ENCODE measurements at regions not wholly inside any gene's neighbourhood (a gene's known extent, or its start where the extent isn't known, plus 50 kb on each side); places are given as distances from the start of the nearest gene placed in this dataset.

DNA sequence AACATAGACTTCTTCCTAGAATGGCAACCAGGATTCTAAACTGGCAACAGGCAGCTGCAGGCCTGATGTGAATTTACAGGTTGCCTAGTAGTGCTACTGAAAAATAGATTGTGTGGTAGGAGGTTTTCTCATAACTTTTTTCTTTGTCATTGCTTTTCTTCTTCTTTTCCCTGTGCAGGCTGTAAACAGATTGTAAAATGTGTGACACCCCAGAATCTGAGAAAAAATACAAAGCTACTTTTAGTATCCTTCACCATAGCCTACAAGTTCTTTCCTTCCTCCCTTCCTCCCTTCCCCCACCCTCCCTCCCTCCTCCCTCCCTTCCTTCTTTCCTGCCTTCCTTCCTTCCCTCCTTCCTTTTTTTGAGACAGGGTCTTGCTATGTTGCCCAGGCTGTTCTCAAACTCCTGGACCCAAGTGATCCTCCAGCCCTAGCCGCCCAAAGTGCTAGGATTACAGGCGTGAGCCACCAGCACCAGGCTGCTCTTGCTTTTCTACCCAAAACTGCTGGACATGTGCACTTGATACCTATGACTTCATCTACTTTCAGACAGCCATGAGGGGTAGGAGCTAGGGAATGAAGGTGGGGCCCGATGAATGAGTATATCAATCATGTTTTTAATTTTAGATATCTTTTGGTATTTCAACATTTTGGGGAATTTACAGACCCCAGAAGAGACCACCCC is 114.2 kb upstream of the EEA1 start:
- no peak for DNase-seq (ENCODE audit: low read depth in 2 of 2)

GRCh38 chr12:93043877-93044209 is 114.7 kb upstream of the EEA1 start:
- DNase-seq (ENCODE audit: low read depth in 2 of 2): no peak

- no peak for DNase-seq (ENCODE audit: low read depth in 2 of 2)
These were observed 118.0 kb upstream of the EEA1 start for GRCh38 chr12:93047118-93047517.

DNA sequence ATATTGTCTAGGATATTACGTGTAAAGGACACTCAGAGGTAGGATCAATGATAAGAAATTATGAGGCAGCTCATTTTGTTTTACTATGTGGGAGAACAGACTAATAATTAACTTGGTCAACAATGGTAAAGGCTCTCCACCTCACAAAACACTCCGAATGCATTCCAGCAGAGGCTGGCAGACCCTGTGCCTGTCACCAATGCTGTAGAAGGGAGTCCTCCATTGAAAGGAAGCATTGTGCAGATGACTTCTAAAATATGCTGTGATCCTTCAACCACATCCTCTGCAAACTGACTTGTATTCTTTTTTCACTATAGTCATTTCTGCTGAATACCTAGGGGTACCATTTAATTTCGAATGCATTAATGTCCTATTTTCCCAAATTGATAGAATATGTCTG is 119.6 kb upstream of the EEA1 start:
- DNase-seq (ENCODE audit: low read depth in 2 of 2): no peak

GRCh38 chr12:93050026-93050747 is 121.1 kb upstream of the EEA1 start:
- DNase-seq (ENCODE audit: low read depth in 2 of 2): no peak

GRCh38 chr12:93050748-93051081 is 121.6 kb upstream of the EEA1 start:
- no peak for DNase-seq (ENCODE audit: low read depth in 2 of 2)

DNA sequence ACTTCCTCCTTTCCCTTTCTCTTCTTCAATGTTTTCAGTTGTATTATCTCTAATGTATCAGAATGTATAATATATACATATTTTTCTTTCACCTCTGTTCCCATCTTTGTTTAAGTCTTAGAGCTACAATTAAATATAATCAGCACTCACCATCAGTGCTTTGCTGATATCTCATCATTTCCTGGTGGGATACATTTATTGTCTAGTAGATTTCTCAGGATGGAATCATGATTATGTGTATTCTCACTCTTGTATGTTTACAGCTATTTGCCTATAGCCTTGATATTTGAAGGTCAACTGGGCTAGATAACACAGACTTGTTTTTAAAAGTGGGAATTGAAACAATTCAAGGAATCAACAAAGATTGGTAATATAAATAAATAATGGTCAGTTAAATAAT is 124.9 kb upstream of the EEA1 start:
- DNase-seq (ENCODE audit: low read depth in 2 of 2): no peak

- no peak for DNase-seq (ENCODE audit: low read depth in 2 of 2)
These were observed 126.1 kb upstream of the EEA1 start for GRCh38 chr12:93055221-93055620.

DNA sequence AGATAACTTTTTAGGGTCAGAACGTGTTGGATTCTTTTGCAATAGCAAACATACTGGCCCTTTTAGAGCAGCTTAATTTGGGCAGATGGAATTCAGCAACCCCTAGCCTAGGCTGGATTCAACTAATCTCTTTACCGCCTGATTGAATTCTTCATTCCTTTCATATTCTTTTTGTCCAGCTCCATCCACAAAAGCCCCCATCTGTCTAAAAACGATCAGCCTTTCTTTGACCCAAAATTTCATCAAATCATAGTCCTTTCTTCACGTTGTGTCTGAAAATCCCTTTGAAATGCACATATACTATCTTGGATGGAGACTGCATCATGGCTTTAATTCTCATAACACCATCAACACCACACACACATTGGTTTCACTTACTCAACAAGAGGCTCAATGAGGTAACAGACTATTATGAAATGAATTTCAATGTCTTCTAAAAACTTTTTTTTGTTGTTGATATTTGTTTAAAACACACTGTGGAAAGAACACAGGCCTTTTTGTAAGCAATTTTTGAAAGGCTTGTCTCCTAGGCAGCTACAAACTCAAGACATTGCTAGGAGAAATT is 128.0 kb upstream of the EEA1 start:
- DNase-seq (ENCODE audit: low read depth in 2 of 2): no peak

GRCh38 chr12:93058280-93058679 is 129.2 kb upstream of the EEA1 start:
- DNase-seq (ENCODE audit: low read depth in 2 of 2): no peak

- DNase-seq (ENCODE audit: low read depth in 2 of 2): no peak
These were observed 130.2 kb upstream of the EEA1 start for GRCh38 chr12:93059288-93059687.

DNA sequence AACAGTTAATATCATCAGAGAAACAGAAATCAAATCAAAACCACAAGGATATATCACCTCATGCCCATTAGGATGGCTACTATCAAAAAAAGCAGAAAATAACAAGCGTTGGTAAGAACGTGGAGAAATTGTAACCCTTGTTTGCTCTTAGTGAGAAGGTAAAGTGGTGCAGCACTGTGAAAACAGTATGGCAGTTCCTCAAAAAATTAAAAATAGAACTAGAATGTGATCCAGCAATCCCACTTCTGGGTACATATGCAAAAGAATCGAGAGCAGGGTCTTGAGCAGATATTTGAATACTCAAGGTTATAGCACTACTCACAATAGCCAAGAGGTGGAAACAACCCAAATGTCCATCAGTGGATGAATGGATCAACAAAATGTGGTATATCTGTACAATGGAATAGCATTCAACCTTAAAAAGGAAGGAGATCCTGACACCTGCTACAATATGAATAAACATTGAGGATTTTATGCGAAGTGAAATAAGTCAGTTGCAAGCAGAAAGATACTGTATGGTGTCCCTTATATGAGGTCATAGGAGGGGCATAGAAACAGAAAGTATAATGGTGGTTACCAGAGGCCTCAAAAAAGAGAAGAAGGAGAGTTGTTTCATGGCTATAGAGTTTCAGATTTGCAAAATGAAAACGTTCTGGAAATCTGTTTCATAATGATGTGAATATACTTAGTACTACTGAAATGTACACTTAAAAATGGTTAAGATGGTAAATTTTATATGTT is 131.0 kb upstream of the EEA1 start:
- DNase-seq (ENCODE audit: low read depth in 2 of 2): no peak

DNA sequence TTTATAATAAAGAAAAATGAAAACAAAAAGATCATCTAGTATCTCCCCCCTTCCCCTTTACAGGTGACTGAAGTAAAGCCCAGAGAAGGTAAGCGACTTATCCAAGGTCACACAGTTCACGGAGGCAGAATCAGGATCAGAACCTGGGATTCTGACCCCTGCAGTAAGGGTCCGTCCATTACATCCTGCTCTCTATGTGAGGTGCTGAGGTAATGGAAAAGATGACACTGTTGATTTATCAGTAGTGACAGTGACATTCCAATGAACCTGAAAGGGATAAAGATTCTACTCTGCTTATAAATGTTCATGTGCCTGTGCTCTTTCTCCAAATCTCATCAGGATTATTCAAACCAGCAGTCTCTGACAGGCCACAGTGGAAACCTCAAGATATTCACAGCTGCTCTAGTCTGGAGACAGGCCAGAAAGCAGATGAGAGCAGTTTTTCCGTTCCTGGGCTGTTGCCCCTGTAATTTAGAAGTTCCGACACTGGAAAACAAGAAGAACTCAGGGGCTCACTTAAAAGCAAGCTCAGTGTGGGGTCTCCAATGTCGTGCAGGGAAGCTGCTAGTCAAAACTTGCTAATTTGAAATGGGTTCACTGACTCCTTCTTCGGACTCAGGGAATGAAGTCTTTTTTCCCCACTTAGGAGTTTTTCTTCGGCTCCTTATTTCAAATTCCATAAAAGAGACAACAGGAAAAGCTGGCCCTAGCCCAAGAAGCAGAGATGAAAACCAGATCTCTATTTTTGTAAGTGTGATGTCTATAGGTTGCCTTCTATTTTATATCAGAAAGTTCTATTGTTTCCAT is 131.8 kb upstream of the EEA1 start:
- DNase-seq (ENCODE audit: low read depth in 2 of 2): no peak

DNA sequence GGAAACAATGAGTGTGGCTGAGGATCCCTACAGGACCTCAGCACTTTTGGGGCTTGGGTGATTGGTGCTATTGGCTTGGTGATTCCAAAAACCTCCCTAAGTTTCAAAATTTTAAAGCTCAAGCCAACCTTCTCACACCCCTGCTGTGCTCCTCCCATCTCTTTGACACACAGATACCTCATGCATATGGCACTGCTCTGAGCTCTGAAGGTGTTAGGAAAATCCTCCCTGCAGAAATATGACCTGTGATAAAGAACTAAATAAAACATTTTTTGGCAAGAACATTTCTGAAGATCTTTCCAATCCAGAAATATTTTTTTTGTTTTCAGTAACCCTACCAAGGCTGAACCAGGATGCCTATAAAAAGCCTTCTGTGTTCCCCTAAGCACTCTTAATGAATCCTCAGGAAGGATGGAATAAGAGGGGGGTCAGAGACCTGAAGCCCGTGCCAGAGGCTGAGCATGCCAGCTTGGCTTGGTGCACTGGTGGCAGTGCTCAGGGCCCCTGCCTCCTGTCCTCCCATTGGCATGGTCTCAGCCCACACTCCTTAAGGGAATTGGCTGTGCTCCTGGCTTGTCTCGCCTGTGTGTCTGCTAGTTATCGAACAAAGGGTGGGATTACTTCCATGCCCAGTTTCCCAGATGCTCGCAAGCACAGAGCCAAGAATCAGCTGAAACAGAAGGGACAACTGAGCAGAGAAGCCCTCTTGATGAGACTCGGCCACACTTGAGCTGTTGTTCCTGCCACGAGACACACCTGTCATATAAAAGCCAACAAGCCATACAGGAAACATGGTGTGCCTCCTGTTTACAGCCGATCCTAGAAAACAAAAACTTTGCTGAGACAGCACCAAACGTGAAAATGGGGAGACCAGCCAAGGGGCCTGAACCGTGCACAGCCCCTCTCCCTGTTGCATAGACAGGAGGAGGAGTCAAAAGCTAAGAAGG is 132.7 kb upstream of the EEA1 start:
- DNase-seq (ENCODE audit: low read depth in 2 of 2): no peak

DNA sequence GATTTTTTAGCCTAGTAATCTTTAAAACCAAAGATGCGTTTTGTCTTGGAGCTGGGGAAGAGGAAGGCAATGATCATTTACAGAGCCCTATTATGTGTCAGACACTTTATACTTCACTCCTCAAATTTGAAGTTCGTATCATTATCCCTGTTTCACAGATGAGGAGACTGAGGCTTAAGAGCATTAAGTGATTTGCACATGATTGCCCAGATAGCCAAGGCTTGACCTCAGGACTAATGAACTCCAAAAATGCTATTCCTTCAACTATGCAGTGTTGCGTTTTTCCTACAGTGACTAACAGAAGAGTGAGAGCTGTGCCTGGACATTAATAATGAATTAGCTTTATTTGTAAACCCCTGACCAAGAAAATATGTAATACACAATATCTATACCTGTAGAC is 136.8 kb upstream of the EEA1 start:
- no peak for DNase-seq (ENCODE audit: low read depth in 2 of 2)

GRCh38 chr12:93072340-93072739 is 143.2 kb upstream of the EEA1 start:
- no peak for DNase-seq (ENCODE audit: low read depth in 2 of 2)

DNA sequence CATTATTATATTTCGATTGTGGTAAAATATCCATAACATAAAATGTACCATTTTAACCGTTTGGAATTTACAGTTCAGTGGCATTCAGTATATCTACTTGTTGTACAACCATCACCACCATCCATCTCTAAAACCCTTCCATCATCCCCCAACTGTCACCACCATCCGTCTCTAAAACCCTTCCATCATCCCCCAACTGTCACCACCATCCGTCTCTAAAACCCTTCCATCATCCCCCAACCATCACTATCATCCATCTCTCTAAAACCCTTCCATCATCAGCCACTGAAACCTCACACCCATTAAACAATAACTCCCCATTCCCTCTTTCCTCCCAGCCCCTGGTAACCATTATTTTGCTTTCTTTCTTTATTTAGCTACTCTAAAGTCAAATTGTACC is 144.2 kb upstream of the EEA1 start:
- DNase-seq (ENCODE audit: low read depth in 2 of 2): no peak

DNA sequence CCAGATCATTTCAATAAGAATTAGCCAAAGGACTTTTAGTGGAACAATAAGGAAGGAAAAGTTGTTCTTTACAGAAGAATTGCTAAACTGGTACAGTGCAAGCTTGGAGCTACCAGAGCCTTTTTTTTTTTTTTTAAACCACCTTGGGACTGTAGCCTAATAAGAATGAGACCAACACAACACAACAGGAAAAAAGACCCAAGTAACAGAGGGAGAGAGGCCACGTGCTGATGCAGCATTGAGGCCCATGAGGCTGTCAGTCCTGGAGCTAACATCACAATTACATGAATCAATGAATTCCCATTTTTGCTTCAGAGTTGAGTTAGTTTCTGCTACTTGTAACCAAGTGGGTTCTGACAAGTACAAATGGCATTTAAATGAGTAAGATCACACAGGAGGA is 149.0 kb upstream of the EEA1 start:
- no peak for DNase-seq (ENCODE audit: low read depth in 2 of 2)

GRCh38 chr12:93078577-93078976 is 149.5 kb upstream of the EEA1 start:
- DNase-seq (ENCODE audit: low read depth in 2 of 2): no peak

GRCh38 chr12:93079271-93079670 is 150.2 kb upstream of the EEA1 start:
- no peak for DNase-seq (ENCODE audit: low read depth in 2 of 2)

- no peak for DNase-seq (ENCODE audit: low read depth in 2 of 2)
These were observed 150.9 kb upstream of the EEA1 start for GRCh38 chr12:93079976-93080375.

Measured in stimulated activated CD8-positive, alpha-beta memory T cell treated with anti-CD3 and anti-CD28 coated beads, Interleukin-15, amount 100 ng/mL, for 4 hours (primary cell).